PFSK-1 (cell line): ENCODE measurements at regions not wholly inside any gene's neighbourhood (a gene's known extent, or its start where the extent isn't known, plus 50 kb on each side); places are given as distances from the start of the nearest gene placed in this dataset.

Experiments used
- FOXP2 ChIP-seq: optimal IDR thresholded peaks from 2 replicates; pipeline ENCODE3; 2011; ENCODE audit warnings: borderline replicate concordance, control low read depth, inconsistent platforms; ENCODE audit not compliant: insufficient read depth; ENCODE audit errors: extremely low read length, extremely low read depth
- POLR2AphosphoS5 ChIP-seq: IDR thresholded peaks from 2 replicates; pipeline ENCODE4 v1.6.1; 2012; ENCODE audit warnings: low read depth, mild to moderate bottlenecking, control low read depth, low read length, moderate library complexity
- REST ChIP-seq, 2 experiments: IDR thresholded peaks; 2 replicates each; pipeline versions ENCODE4 v1.6.1 to v1.8.0; 2011 to 2012; ENCODE audit warnings: low read depth in 2 of 2, low read length in 2 of 2, control low read depth in 1 of 2, inconsistent platforms in 1 of 2, mild to moderate bottlenecking in 1 of 2, moderate library complexity in 1 of 2; ENCODE audit not compliant: insufficient read depth in 1 of 2
- SIN3A ChIP-seq: IDR thresholded peaks from 2 replicates; pipeline ENCODE4 v1.6.1; 2012; ENCODE audit warnings: mild to moderate bottlenecking, low read length, moderate library complexity, borderline replicate concordance; ENCODE audit not compliant: insufficient read depth
- TAF1 ChIP-seq: IDR thresholded peaks from 2 replicates; pipeline ENCODE4 v1.6.1; 2012; ENCODE audit warnings: low read length, control low read depth, borderline replicate concordance; ENCODE audit not compliant: insufficient read depth

GRCh38 chr10:118968482-118968881 lies 61.0 kb upstream of the NANOS1 start:
- TF ChIP-seq TAF1 (no peak), REST (IDR thresholded peaks at IDR 0.05; ENCODE audit: insufficient read depth in 1 of 2, low read depth in 2 of 2, low read length in 2 of 2) (no peak), POLR2AphosphoS5 (no peak), FOXP2 (no peak), SIN3A (no peak)

- TF ChIP-seq POLR2AphosphoS5 (no peak), REST (IDR thresholded peaks at IDR 0.05; ENCODE audit: insufficient read depth in 1 of 2, low read depth in 2 of 2, low read length in 2 of 2) (no peak), FOXP2 (no peak)
Measured at GRCh38 chr10:118969014-118969413, 60.5 kb upstream of the NANOS1 start.

DNA sequence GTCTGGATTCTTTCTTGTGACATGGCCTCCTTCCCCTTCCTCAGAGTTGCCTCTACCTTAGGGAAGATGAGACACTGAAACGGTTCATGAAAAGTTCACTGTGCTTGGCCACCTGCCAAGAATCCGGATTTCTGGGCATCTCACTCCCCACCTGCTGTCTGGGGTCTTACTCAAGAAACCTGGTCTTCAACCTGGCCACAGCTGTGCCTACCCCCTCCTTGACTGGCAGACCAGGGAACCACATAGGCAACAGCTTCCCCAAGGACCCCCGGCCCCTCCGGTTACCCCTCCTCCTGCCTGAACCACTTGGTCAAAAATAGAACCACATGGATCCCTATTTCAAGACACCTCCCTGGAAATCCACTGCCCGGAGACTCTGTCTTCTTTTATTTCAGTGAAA lies 58.7 kb upstream of the NANOS1 start:
- TF ChIP-seq TAF1: no peak
- TF ChIP-seq POLR2AphosphoS5: no peak
- TF ChIP-seq FOXP2: no peak
- TF ChIP-seq SIN3A: no peak
- TF ChIP-seq REST (IDR thresholded peaks at IDR 0.05; ENCODE audit: insufficient read depth in 1 of 2, low read depth in 2 of 2, low read length in 2 of 2): no peak

- no peak for TF ChIP-seq POLR2AphosphoS5
- TF ChIP-seq FOXP2: no peak
- no peak for TF ChIP-seq TAF1
- no peak for TF ChIP-seq SIN3A
- no peak for TF ChIP-seq REST (IDR thresholded peaks at IDR 0.05; ENCODE audit: insufficient read depth in 1 of 2, low read depth in 2 of 2, low read length in 2 of 2)
Measured at GRCh38 chr10:118971187-118971586, 58.3 kb upstream of the NANOS1 start.

DNA sequence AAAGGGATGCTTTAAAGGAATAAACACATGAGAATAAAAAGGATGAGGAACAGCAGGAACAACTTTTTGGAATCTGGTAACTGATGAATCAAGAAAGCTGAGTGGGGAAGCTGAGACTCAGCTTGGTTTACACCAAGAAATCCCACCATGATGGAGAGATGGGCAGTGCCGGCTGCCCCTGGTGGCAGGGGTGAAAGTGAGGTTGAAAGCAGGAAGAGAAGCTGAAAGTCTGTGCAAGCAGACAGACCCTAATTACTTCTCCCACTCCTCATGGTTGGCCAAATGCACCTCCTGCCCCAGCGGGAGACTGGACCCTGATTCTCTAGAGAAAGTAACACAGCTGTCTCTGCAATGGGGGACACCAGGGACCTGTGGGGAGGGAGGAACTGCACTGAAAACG lies 57.6 kb upstream of the NANOS1 start:
- TF ChIP-seq FOXP2: no peak
- no peak for TF ChIP-seq TAF1
- no peak for TF ChIP-seq POLR2AphosphoS5
- TF ChIP-seq REST (IDR thresholded peaks at IDR 0.05; ENCODE audit: insufficient read depth in 1 of 2, low read depth in 2 of 2, low read length in 2 of 2): no peak
- no peak for TF ChIP-seq SIN3A
